K562 (cell line): ENCODE measurements at regions not wholly inside any gene's neighbourhood (a gene's known extent, or its start where the extent isn't known, plus 50 kb on each side); places are given as distances from the start of the nearest gene placed in this dataset.

ENCODE experiments used
- BMI1 ChIP-seq: fragments of 150-350 bp; IDR thresholded peaks from 2 replicates; pipeline ENCODE4 v1.6.1; 2014; ENCODE audit warnings: low read length
- CHCHD3 ChIP-seq: fragments of 250-450 bp; sonication (Bioruptor Pico); IDR thresholded peaks from 2 replicates; pipeline ENCODE4 v2.1.2; 2022; ENCODE audit warnings: mild to moderate bottlenecking
- KLF10 ChIP-seq: fragments of 250-450 bp; sonication (Bioruptor Pico); IDR thresholded peaks from 2 replicates; pipeline ENCODE4 v1.6.1; 2021; ENCODE audit warnings: matching md5 sums
- MCM7 ChIP-seq, 2 experiments: fragments of 450-650 bp; IDR thresholded peaks; 2 replicates each; pipeline ENCODE4 v1.6.1; 2016 to 2018
- RAD21 ChIP-seq, 2 experiments: fragments of 250-450 bp in 1 of 2; fragments of 450-650 bp in 1 of 2; sonication (Bioruptor Pico) in 1 of 2; formaldehyde crosslinking in 1 of 2; IDR thresholded peaks in 1 of 2; conservative IDR thresholded peaks in 1 of 2; 2 replicates each; pipeline versions ENCODE4 v1.4.0 to v1.8.0; 2020 to 2022; ENCODE audit warnings: mild to moderate bottlenecking in 2 of 2, moderate library complexity in 1 of 2
- RBM25 ChIP-seq: fragments of 200-400 bp; formaldehyde crosslinking; IDR thresholded peaks from 2 replicates; pipeline ENCODE4 v1.6.1; 2018; ENCODE audit warnings: low read length, low read depth, moderate library complexity; ENCODE audit not compliant: severe bottlenecking
- REST ChIP-seq, 2 experiments: fragments of 450-650 bp; formaldehyde crosslinking in 1 of 2; IDR thresholded peaks; 2 replicates each; pipeline versions ENCODE4 v1.4.0 to v1.6.1; 2014 to 2020; ENCODE audit warnings: mild to moderate bottlenecking in 2 of 2, borderline replicate concordance in 1 of 2, low read depth in 1 of 2
- SMC3 ChIP-seq: conservative IDR thresholded peaks from 2 replicates; pipeline ENCODE4 v1.6.1; 2011; ENCODE audit warnings: low read depth, low read length, improper control_type of control experiment; ENCODE audit not compliant: insufficient read depth
- SOX6 ChIP-seq: fragments of 450-650 bp; IDR thresholded peaks from 2 replicates; pipeline ENCODE4 v1.6.1; 2014; ENCODE audit warnings: mild to moderate bottlenecking
- SPI1 ChIP-seq: IDR thresholded peaks from 2 replicates; pipeline ENCODE4 v1.6.1; 2011; ENCODE audit warnings: low read depth, low read length, control low read depth, borderline replicate concordance
- TEAD2 ChIP-seq: fragments of 450-650 bp; IDR thresholded peaks from 2 replicates; pipeline ENCODE4 v1.6.1; 2016; ENCODE audit warnings: missing genetic modification characterization, control low read depth, missing compliant biosample characterization
- TOE1 ChIP-seq, 2 experiments: fragments of 450-650 bp in 1 of 2; sonication (generic) in 1 of 2; formaldehyde crosslinking in 1 of 2; IDR thresholded peaks; 2 replicates each; pipeline versions ENCODE4 v1.7.1 to v1.8.0; 2016 to 2022; ENCODE audit warnings: borderline replicate concordance in 2 of 2, mild to moderate bottlenecking in 2 of 2, antibody characterized with exemption in 1 of 2, inconsistent platforms in 1 of 2, low read depth in 1 of 2, missing genetic modification reagents in 1 of 2, moderate library complexity in 1 of 2
- ZBTB8A ChIP-seq: fragments of 450-650 bp; IDR thresholded peaks from 2 replicates; pipeline ENCODE4 v1.6.1; 2018; ENCODE audit warnings: mild to moderate bottlenecking, moderate library complexity; ENCODE audit not compliant: partially characterized antibody
- TF ChIP-seq, protein P1 (sequence below): fragments of 250-450 bp; sonication (Bioruptor Pico); IDR thresholded peaks from 2 replicates; pipeline ENCODE4 v1.4.0; 2020; ENCODE audit warnings: borderline replicate concordance
- TF ChIP-seq, protein P2 (sequence below): sonication (generic); formaldehyde crosslinking; IDR thresholded peaks from 2 replicates; pipeline ENCODE4 v1.8.0; 2022; ENCODE audit warnings: missing genetic modification reagents, mild to moderate bottlenecking, borderline replicate concordance

GRCh38 chr1:185559684-185560331, 174.4 kb upstream of the HMCN1 start (continued):
- TF ChIP-seq, protein P1, sequence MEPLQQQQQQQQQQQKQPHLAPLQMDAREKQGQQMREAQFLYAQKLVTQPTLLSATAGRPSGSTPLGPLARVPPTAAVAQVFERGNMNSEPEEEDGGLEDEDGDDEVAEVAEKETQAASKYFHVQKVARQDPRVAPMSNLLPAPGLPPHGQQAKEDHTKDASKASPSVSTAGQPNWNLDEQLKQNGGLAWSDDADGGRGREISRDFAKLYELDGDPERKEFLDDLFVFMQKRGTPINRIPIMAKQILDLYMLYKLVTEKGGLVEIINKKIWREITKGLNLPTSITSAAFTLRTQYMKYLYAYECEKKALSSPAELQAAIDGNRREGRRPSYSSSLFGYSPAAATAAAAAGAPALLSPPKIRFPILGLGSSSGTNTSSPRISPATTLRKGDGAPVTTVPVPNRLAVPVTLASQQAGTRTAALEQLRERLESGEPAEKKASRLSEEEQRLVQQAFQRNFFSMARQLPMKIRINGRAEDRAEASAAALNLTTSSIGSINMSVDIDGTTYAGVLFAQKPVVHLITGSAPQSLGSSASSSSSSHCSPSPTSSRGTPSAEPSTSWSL: no peak
- no peak for TF ChIP-seq BMI1
- TF ChIP-seq MCM7 (IDR thresholded peaks at IDR 0.05): no peak
- no peak for TF ChIP-seq CHCHD3 (CRISPR knock-in tag)
- TF ChIP-seq RAD21 (CRISPR knock-in tag; conservative IDR thresholded peaks at IDR 0.05 in 1 of 2, IDR thresholded peaks at IDR 0.05 in 1 of 2): peak; percentile 54 to 81
- TF ChIP-seq, protein P2, sequence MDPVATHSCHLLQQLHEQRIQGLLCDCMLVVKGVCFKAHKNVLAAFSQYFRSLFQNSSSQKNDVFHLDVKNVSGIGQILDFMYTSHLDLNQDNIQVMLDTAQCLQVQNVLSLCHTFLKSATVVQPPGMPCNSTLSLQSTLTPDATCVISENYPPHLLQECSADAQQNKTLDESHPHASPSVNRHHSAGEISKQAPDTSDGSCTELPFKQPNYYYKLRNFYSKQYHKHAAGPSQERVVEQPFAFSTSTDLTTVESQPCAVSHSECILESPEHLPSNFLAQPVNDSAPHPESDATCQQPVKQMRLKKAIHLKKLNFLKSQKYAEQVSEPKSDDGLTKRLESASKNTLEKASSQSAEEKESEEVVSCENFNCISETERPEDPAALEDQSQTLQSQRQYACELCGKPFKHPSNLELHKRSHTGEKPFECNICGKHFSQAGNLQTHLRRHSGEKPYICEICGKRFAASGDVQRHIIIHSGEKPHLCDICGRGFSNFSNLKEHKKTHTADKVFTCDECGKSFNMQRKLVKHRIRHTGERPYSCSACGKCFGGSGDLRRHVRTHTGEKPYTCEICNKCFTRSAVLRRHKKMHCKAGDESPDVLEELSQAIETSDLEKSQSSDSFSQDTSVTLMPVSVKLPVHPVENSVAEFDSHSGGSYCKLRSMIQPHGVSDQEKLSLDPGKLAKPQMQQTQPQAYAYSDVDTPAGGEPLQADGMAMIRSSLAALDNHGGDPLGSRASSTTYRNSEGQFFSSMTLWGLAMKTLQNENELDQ (CRISPR knock-in tag): no peak
- TF ChIP-seq RBM25: no peak
- TF ChIP-seq SPI1: peak; percentile 55; the same call in 1 of the 2 replicates
- TF ChIP-seq SOX6: peak; percentile 22; the same call in 1 of the 2 replicates
- TF ChIP-seq TEAD2: 0 out of 2 replicates have a peak, but pooled peaks have one; percentile 4
- TF ChIP-seq SMC3: peak; percentile 32; the same call in 1 of the 2 replicates
- peak; percentile 53; the same call in 1 of the 2 replicates for TF ChIP-seq REST (IDR thresholded peaks at IDR 0.05; ENCODE audit: borderline replicate concordance)
- no peak for TF ChIP-seq REST (CRISPR knock-in tag; IDR thresholded peaks at IDR 0.05; ENCODE audit: low read depth)
- TF ChIP-seq ZBTB8A: no peak
- TF ChIP-seq KLF10: no peak
- no peak for TF ChIP-seq TOE1 (IDR thresholded peaks at IDR 0.05; ENCODE audit: borderline replicate concordance)
- TF ChIP-seq TOE1 (CRISPR knock-in tag; IDR thresholded peaks at IDR 0.05; ENCODE audit: borderline replicate concordance, low read depth): no peak
